SK-N-SH treated with all-trans-retinoic acid at 6 μM for 48 hours (cell line): ENCODE measurements at regions not wholly inside any gene's neighbourhood (a gene's known extent, or its start where the extent isn't known, plus 50 kb on each side); places are given as distances from the start of the nearest gene placed in this dataset.

ENCODE experiments used
- CREB5 ChIP-seq: fragments of 250-450 bp; sonication (Bioruptor Pico); IDR thresholded peaks from 2 replicates; pipeline ENCODE4 v1.5.1; 2020; ENCODE audit warnings: low read depth, mild to moderate bottlenecking, moderate library complexity
- OSR1 ChIP-seq: fragments of 250-450 bp; sonication (Bioruptor Pico); IDR thresholded peaks from 2 replicates; pipeline ENCODE4 v1.8.0; 2022; ENCODE audit warnings: moderate library complexity, mild to moderate bottlenecking, inconsistent platforms
- PATZ1 ChIP-seq: fragments of 250-450 bp; sonication (Bioruptor Pico); IDR thresholded peaks from 2 replicates; pipeline ENCODE4 v1.8.0; 2020; ENCODE audit warnings: mild to moderate bottlenecking, moderate library complexity, borderline replicate concordance
- POU6F1 ChIP-seq: fragments of 250-450 bp; sonication (Bioruptor Pico); IDR thresholded peaks from 2 replicates; pipeline ENCODE4 v1.8.0; 2021; ENCODE audit warnings: low read depth, mild to moderate bottlenecking, moderate library complexity, borderline replicate concordance
- TSHZ2 ChIP-seq: fragments of 250-450 bp; sonication (Bioruptor Pico); IDR thresholded peaks from 2 replicates; pipeline ENCODE4 v1.5.0; 2020; ENCODE audit warnings: mild to moderate bottlenecking, moderate library complexity
- ZFP3 ChIP-seq: fragments of 250-450 bp; sonication (Bioruptor Pico); IDR thresholded peaks from 2 replicates; pipeline ENCODE4 v1.5.0; 2020; ENCODE audit warnings: mild to moderate bottlenecking, moderate library complexity
- ZNF565 ChIP-seq: fragments of 450-650 bp; formaldehyde crosslinking; conservative IDR thresholded peaks from 2 replicates; pipeline ENCODE4 v1.5.0; 2020; ENCODE audit warnings: low read depth, mild to moderate bottlenecking, moderate library complexity

GRCh38 chr14:62101673-62102348, 339.6 kb downstream of the SNAPC1 start:
- TF ChIP-seq CREB5 (CRISPR knock-in tag) (no peak), ZFP3 (no peak), ZNF565 (CRISPR knock-in tag) (no peak), POU6F1 (no peak), PATZ1 (no peak), TSHZ2 (no peak), OSR1 (CRISPR knock-in tag) (no peak)
